A549 (cell line): ENCODE measurements at regions not wholly inside any gene's neighbourhood (a gene's known extent, or its start where the extent isn't known, plus 50 kb on each side); places are given as distances from the start of the nearest gene placed in this dataset.

Experiments
- GATA3 ChIP-seq: IDR thresholded peaks from 2 replicates; pipeline ENCODE4 v1.6.1; 2012; ENCODE audit warnings: borderline replicate concordance
- HOXB5 ChIP-seq: fragments of 250-450 bp; sonication (Bioruptor Pico); IDR thresholded peaks from 2 replicates; pipeline ENCODE4 v1.5.0; 2020; ENCODE audit warnings: mild to moderate bottlenecking, moderate library complexity
- POLR2A ChIP-seq: IDR thresholded peaks from 2 replicates; pipeline ENCODE4 v1.6.1; 2012; ENCODE audit warnings: mild to moderate bottlenecking, low read length
- RCOR1 ChIP-seq: fragments of 150-350 bp; IDR thresholded peaks from 2 replicates; pipeline ENCODE4 v1.6.1; 2014; ENCODE audit warnings: antibody characterized with exemption, low read length, low read depth
- TF ChIP-seq, protein P1 (sequence below): IDR thresholded peaks from 2 replicates; pipeline ENCODE4 v1.6.1; 2012
- TF ChIP-seq, protein P2 (sequence below): fragments of >200 bp; sonication (Bioruptor Twin); formaldehyde crosslinking; IDR thresholded peaks from 3 replicates; pipeline ENCODE4 v1.5.1; 2016

DNA sequence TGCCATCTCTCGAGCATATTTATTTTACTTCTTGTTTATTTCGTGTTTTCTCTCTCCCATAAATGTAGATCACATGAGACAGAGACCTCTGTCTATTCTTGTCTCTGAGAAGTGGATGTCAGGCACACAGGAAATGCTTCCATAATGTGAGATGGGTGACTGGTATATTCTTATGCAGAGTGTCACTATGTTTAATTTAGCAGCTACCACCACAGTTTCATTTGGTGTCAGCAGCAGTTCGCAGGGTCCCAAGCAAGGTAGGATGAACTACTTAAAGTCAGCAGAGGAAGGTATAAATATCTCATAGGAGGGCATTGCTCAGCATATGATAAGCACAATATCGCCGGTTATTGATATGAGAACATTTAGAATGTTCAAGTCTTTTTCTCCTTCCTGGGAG, 180.9 kb upstream of the CNTN1 start:
- TF ChIP-seq HOXB5 (CRISPR knock-in tag) = no peak
- no peak for TF ChIP-seq POLR2A
- no peak for TF ChIP-seq GATA3
- TF ChIP-seq, protein P1, sequence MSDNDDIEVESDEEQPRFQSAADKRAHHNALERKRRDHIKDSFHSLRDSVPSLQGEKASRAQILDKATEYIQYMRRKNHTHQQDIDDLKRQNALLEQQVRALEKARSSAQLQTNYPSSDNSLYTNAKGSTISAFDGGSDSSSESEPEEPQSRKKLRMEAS = no peak
- TF ChIP-seq, protein P2, sequence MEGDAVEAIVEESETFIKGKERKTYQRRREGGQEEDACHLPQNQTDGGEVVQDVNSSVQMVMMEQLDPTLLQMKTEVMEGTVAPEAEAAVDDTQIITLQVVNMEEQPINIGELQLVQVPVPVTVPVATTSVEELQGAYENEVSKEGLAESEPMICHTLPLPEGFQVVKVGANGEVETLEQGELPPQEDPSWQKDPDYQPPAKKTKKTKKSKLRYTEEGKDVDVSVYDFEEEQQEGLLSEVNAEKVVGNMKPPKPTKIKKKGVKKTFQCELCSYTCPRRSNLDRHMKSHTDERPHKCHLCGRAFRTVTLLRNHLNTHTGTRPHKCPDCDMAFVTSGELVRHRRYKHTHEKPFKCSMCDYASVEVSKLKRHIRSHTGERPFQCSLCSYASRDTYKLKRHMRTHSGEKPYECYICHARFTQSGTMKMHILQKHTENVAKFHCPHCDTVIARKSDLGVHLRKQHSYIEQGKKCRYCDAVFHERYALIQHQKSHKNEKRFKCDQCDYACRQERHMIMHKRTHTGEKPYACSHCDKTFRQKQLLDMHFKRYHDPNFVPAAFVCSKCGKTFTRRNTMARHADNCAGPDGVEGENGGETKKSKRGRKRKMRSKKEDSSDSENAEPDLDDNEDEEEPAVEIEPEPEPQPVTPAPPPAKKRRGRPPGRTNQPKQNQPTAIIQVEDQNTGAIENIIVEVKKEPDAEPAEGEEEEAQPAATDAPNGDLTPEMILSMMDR = no peak
- TF ChIP-seq RCOR1 = no peak
